ENCODE measurements at regions not wholly inside any gene's neighbourhood (a gene's known extent, or its start where the extent isn't known, plus 50 kb on each side); places are given as distances from the start of the nearest gene placed in this dataset.
"Not testable (repeated sequence)": the region's sequence is repeated elsewhere in the genome, so short reads cannot be mapped to it uniquely, and the experiment has no call there.

DNA sequence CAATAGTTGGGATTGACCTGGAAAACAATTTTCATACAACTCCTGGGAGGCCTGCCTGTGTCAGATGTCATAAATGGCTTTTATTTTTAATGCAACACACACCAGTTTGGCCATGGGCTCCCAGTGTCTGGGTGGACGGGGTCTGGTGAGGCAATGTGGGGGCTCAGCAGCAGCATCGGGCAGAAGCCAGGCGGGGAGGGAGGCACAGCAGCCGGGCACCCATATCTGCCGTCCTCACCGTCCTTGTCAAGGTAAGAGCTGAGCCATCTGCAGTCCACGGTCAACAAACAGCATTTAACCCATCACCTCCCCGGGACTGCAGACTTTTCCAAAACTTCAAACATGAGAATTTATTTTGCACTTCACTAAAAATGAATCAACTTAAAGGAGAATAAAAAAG is 154.0 kb upstream of the ZNF469 start:
- not testable (repeated sequence) for TF ChIP-seq POLR2AphosphoS5 (IDR thresholded peaks at IDR 0.05; ENCODE audit: insufficient read depth in 1 of 2, low read depth in 1 of 2)
- TF ChIP-seq, protein P1, sequence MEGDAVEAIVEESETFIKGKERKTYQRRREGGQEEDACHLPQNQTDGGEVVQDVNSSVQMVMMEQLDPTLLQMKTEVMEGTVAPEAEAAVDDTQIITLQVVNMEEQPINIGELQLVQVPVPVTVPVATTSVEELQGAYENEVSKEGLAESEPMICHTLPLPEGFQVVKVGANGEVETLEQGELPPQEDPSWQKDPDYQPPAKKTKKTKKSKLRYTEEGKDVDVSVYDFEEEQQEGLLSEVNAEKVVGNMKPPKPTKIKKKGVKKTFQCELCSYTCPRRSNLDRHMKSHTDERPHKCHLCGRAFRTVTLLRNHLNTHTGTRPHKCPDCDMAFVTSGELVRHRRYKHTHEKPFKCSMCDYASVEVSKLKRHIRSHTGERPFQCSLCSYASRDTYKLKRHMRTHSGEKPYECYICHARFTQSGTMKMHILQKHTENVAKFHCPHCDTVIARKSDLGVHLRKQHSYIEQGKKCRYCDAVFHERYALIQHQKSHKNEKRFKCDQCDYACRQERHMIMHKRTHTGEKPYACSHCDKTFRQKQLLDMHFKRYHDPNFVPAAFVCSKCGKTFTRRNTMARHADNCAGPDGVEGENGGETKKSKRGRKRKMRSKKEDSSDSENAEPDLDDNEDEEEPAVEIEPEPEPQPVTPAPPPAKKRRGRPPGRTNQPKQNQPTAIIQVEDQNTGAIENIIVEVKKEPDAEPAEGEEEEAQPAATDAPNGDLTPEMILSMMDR (IDR thresholded peaks at IDR 0.05) = not testable (repeated sequence)

Data from vagina (tissue), 2 donors.